Spleen (tissue), 7 donors: ENCODE measurements at regions not wholly inside any gene's neighbourhood (a gene's known extent, or its start where the extent isn't known, plus 50 kb on each side); places are given as distances from the start of the nearest gene placed in this dataset.

ENCODE experiments used
- POLR2A ChIP-seq, 3 donors: fragments of 450-650 bp; IDR thresholded peaks; one replicate each; pipeline ENCODE4 v1.5.1; 2017; ENCODE audit warnings: antibody characterized with exemption in 3 of 3, mild to moderate bottlenecking in 1 of 3
- TF ChIP-seq, protein P1 (sequence below), 11 experiments: fragments of 200-600 bp in 7 of 11; fragments of 450-650 bp in 4 of 11; sonication (generic) in 4 of 11; IDR thresholded peaks in 8 of 11; conservative IDR thresholded peaks in 3 of 11; 1 replicate in 7 of 11; 2 replicates in 4 of 11; pipeline versions ENCODE4 v1.4.0 to v1.8.0; 2016 to 2021; ENCODE audit warnings: antibody characterized with exemption in 11 of 11, inconsistent platforms in 4 of 11, mild to moderate bottlenecking in 1 of 11
- donor health status: DM: no; HTN: no; CAD: no; lungs with moderate emphysema.
- donor health status: DM: no; HTN: no; CAD: no.
- donor health status: DM: no; HTN: no; CAD: no.

DNA sequence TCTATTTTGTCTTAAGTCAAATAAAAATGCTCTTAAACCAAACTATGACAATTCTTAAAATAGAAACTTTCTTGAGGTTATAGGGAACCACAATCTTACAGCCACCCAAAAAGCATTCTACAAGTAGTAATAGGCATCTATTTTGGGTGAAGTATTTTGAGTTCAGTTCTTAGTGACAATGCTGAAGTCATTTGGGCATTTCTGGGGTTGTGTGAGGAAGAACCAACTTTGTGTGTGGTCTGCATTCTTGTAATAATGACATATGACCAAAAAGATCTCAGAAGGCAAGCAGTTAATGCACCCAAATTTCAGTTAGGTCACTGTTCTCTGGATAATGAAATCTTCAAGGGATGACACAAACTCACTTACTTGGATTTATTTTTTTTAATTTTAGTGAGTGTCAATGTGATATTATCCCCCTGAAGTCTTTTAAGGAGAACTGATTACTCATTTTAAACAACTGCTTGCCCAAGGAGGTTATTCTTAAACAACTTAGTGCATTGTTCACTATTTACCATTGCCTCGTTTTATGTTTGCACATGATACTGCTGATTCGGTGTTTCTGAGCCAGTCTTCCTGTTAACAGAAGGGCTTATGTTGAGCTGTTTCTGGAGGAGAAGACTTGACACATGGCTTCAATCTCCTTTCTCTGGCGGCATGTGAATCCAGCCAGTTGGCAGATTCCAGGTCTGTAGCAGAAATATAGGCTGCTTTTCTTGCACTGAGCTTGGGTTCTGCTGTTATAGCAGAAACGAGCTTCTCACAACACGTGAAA is 618.9 kb downstream of the BCKDHB start:
- TF ChIP-seq, protein P1, sequence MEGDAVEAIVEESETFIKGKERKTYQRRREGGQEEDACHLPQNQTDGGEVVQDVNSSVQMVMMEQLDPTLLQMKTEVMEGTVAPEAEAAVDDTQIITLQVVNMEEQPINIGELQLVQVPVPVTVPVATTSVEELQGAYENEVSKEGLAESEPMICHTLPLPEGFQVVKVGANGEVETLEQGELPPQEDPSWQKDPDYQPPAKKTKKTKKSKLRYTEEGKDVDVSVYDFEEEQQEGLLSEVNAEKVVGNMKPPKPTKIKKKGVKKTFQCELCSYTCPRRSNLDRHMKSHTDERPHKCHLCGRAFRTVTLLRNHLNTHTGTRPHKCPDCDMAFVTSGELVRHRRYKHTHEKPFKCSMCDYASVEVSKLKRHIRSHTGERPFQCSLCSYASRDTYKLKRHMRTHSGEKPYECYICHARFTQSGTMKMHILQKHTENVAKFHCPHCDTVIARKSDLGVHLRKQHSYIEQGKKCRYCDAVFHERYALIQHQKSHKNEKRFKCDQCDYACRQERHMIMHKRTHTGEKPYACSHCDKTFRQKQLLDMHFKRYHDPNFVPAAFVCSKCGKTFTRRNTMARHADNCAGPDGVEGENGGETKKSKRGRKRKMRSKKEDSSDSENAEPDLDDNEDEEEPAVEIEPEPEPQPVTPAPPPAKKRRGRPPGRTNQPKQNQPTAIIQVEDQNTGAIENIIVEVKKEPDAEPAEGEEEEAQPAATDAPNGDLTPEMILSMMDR (IDR thresholded peaks at IDR 0.05 in 8 of 11, conservative IDR thresholded peaks at IDR 0.05 in 3 of 11) = no peak
- TF ChIP-seq POLR2A (IDR thresholded peaks at IDR 0.05) = no peak
